ENCODE measurements at regions not wholly inside any gene's neighbourhood (a gene's known extent, or its start where the extent isn't known, plus 50 kb on each side); places are given as distances from the start of the nearest gene placed in this dataset.
"Not testable (repeated sequence)": the region's sequence is repeated elsewhere in the genome, so short reads cannot be mapped to it uniquely, and the experiment has no call there.

DNA sequence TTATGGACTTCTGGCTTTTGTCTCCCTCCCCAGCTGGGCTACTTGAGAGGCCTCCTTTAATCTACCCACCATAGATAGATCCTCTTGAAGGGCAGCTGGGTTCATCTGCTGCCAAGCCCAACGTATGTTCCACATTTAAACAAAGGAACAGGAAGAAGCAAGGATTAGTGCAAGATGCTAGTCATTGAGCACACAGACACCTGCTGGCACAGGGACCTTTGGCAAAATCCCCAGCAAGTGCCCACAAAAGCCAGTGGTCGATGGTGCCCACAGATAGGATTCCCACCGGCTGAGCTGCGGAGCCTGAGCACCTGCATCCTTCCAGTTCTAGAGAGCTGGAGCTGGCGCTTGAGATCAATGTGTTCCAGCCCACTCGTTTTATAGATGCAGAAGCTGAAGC, 57.7 kb upstream of the SHB start:
- no peak for DNase-seq (ENCODE audit: low read depth)

GRCh38 chr9:38125889-38126288, 56.9 kb upstream of the SHB start:
- DNase-seq (ENCODE audit: low read depth), result no peak

DNA sequence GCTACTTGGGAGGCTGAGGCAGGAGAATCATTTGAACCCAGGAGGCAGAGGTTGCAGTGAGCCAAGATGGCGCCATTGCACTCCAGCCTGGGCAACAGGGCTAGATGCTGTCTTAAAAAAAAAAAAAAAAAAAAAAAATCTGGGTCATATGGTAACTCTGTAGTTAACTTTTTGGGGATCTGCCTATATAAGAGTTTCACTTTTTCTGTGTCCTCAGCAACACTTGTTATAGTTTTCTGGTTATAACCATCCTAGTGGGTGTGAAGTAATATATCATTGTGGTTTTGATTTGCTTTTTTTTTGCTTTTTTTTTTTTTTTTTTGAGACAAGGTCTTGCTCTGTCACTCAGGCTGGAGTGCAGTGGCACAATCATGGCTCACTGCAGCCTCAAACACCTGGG, 54.3 kb upstream of the SHB start:
- DNase-seq (ENCODE audit: low read depth), result not testable (repeated sequence)

DNA sequence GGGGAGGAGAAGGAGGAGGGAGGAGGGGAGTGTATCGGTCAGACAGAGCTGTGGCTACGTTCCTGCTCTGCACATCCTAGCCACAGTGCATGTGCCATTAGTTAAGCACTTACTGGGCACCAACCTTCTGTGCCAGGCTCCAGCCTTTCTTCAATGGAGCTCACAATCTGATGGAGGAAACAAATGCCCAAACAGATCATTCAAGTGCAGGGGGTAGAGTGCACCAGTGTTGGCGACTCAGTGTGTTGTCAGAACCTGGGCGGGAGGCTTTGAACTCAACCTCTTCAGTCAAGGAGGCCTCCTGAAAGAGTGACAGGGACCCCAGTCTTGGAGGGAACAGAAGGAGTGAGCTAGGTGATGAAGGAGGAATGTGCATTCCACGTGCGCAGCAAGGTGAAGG, 51.9 kb upstream of the SHB start:
- no peak for DNase-seq (ENCODE audit: low read depth)

GRCh38 chr9:38119560-38120236, 50.7 kb upstream of the SHB start:
- DNase-seq (ENCODE audit: low read depth), result no peak

DNA sequence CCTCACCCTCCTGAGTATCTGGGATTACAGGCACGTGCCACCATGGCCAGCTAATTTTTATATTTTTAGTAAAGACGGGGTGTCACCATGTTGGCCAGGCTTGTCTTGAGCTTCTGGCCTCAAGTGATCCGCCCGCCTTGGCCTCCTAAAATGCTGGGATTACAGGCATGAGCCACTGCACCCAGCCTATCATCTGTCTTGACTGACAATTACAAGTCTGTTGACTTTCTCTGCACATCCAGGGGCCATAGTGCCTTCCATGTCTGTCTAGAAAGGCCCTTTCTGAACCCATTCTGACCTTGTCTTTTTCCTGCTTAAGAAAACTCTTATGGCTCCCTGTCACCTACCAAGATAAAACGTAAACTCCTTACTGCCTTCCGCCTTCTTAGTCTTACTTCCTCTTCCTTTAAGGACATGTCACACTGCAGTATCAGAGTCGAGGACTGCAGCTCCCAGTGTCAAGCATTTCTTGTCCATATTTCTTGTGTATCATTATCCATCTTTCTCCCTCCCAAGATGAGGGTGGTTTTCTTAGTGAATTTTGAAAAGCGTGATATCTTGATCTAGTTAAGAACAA, 49.9 kb upstream of the SHB start:
- DNase-seq (ENCODE audit: low read depth), result no peak

Data from fibroblast of the conjunctiva (primary cell).